A549 (cell line): ENCODE measurements at regions not wholly inside any gene's neighbourhood (a gene's known extent, or its start where the extent isn't known, plus 50 kb on each side); places are given as distances from the start of the nearest gene placed in this dataset.

Source experiments
- KDM1A ChIP-seq: fragments of 200-600 bp; sonication (generic); IDR thresholded peaks from 2 replicates; pipeline ENCODE4 v1.6.1; 2016; ENCODE audit warnings: low read depth, mild to moderate bottlenecking
- POLR2A ChIP-seq: IDR thresholded peaks from 2 replicates; pipeline ENCODE4 v1.6.1; 2012; ENCODE audit warnings: mild to moderate bottlenecking, low read length
- POLR2AphosphoS2 ChIP-seq: conservative IDR thresholded peaks from 2 replicates; pipeline ENCODE4 v1.6.1; 2012; ENCODE audit warnings: low read length, improper control_type of control experiment, inconsistent platforms
- REST ChIP-seq: fragments of 200-600 bp; sonication (generic); IDR thresholded peaks from 2 replicates; pipeline ENCODE4 v1.6.1; 2016; ENCODE audit warnings: antibody characterized with exemption, mild to moderate bottlenecking, moderate library complexity
- RFX5 ChIP-seq: fragments of 450-650 bp; IDR thresholded peaks from 2 replicates; pipeline ENCODE4 v1.7.1; 2014; ENCODE audit warnings: antibody characterized with exemption, mild to moderate bottlenecking, moderate library complexity
- SMC3 ChIP-seq: fragments of >200 bp; sonication (Bioruptor Twin); formaldehyde crosslinking; IDR thresholded peaks from 3 replicates; pipeline ENCODE4 v1.6.1; 2018; ENCODE audit warnings: inconsistent platforms
- SREBF2 ChIP-seq: fragments of 450-650 bp; IDR thresholded peaks from 2 replicates; pipeline ENCODE4 v1.6.1; 2014; ENCODE audit warnings: mild to moderate bottlenecking, moderate library complexity
- TF ChIP-seq, protein P1 (sequence below): fragments of >200 bp; sonication (Bioruptor Twin); formaldehyde crosslinking; IDR thresholded peaks from 3 replicates; pipeline ENCODE4 v1.5.1; 2016
- TF ChIP-seq, protein P2 (sequence below): IDR thresholded peaks from 2 replicates; pipeline ENCODE4 v1.6.1; 2012

DNA sequence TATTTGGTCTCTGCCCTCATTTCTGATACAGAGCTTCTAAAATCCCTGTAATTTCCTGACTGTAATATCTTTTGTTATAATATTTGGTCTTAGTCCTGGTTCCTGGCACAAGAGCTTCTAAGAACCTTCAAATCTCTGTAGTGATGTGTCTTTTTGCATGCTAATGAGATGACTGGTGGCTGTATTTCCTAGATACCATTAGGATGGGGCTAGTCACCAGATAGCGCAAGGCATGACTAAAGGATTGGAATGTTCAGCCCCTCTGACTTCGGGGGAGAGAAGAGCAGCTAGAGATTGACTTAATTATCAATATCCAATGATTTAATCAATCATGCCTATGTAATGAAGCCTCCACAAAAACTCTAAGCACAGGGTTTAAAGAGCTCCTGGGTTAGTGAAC is 620.8 kb upstream of the ACVR2A start:
- no peak for TF ChIP-seq POLR2A
- TF ChIP-seq, protein P1, sequence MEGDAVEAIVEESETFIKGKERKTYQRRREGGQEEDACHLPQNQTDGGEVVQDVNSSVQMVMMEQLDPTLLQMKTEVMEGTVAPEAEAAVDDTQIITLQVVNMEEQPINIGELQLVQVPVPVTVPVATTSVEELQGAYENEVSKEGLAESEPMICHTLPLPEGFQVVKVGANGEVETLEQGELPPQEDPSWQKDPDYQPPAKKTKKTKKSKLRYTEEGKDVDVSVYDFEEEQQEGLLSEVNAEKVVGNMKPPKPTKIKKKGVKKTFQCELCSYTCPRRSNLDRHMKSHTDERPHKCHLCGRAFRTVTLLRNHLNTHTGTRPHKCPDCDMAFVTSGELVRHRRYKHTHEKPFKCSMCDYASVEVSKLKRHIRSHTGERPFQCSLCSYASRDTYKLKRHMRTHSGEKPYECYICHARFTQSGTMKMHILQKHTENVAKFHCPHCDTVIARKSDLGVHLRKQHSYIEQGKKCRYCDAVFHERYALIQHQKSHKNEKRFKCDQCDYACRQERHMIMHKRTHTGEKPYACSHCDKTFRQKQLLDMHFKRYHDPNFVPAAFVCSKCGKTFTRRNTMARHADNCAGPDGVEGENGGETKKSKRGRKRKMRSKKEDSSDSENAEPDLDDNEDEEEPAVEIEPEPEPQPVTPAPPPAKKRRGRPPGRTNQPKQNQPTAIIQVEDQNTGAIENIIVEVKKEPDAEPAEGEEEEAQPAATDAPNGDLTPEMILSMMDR, result no peak
- no peak for TF ChIP-seq KDM1A
- TF ChIP-seq SREBF2, result no peak
- TF ChIP-seq RFX5, result no peak
- no peak for TF ChIP-seq REST
- TF ChIP-seq POLR2AphosphoS2, result no peak
- no peak for TF ChIP-seq SMC3
- TF ChIP-seq, protein P2, sequence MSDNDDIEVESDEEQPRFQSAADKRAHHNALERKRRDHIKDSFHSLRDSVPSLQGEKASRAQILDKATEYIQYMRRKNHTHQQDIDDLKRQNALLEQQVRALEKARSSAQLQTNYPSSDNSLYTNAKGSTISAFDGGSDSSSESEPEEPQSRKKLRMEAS, result no peak
